ENCODE measurements at regions not wholly inside any gene's neighbourhood (a gene's known extent, or its start where the extent isn't known, plus 50 kb on each side); places are given as distances from the start of the nearest gene placed in this dataset.

- no peak for DNase-seq
Observed at GRCh38 chr5:148012801-148013200, 51.0 kb upstream of the SPINK5 start.

- no peak for DNase-seq
Observed at GRCh38 chr5:148011398-148012137, 52.2 kb upstream of the SPINK5 start.

- no peak for DNase-seq
Observed at GRCh38 chr5:148005788-148006520, 57.8 kb upstream of the SPINK5 start.

GRCh38 chr5:148003226-148003625 lies 60.6 kb upstream of the SPINK5 start:
- DNase-seq = no peak

- no peak for DNase-seq
Observed at GRCh38 chr5:148002451-148002850, 61.3 kb upstream of the SPINK5 start.

- no peak for DNase-seq
Observed at GRCh38 chr5:148000036-148000435, 63.7 kb upstream of the SPINK5 start.

- DNase-seq = no peak
Observed at GRCh38 chr5:147998704-147999103, 65.1 kb upstream of the SPINK5 start.

GRCh38 chr5:147997486-147997885 lies 66.3 kb upstream of the SPINK5 start:
- no peak for DNase-seq

GRCh38 chr5:147996379-147996778 lies 67.4 kb upstream of the SPINK5 start:
- no peak for DNase-seq

GRCh38 chr5:147995846-147996245 lies 67.9 kb upstream of the SPINK5 start:
- no peak for DNase-seq

GRCh38 chr5:147989994-147990393 lies 73.8 kb upstream of the SPINK5 start:
- DNase-seq = no peak

GRCh38 chr5:147989239-147989638 lies 74.5 kb upstream of the SPINK5 start:
- DNase-seq = no peak

- DNase-seq = no peak
Observed at GRCh38 chr5:147986134-147986757, 77.5 kb upstream of the SPINK5 start.

GRCh38 chr5:147985608-147986007 lies 78.2 kb upstream of the SPINK5 start:
- no peak for DNase-seq

GRCh38 chr5:147983742-147984141 lies 77.4 kb upstream of the C5orf46 start:
- no peak for DNase-seq

GRCh38 chr5:147981074-147981473 lies 74.7 kb upstream of the C5orf46 start:
- DNase-seq = no peak

- DNase-seq = no peak
Observed at GRCh38 chr5:147979761-147980160, 73.4 kb upstream of the C5orf46 start.

GRCh38 chr5:147972076-147972840 lies 65.9 kb upstream of the C5orf46 start:
- DNase-seq = peak; percentile 73

GRCh38 chr5:147971472-147971871 lies 65.1 kb upstream of the C5orf46 start:
- DNase-seq = peak; percentile 46

GRCh38 chr5:147968855-147969254 lies 62.5 kb upstream of the C5orf46 start:
- DNase-seq = no peak

GRCh38 chr5:147966829-147967228 lies 60.5 kb upstream of the C5orf46 start:
- no peak for DNase-seq

- no peak for DNase-seq
Observed at GRCh38 chr5:147966326-147966725, 60.0 kb upstream of the C5orf46 start.

GRCh38 chr5:147965715-147966114 lies 59.4 kb upstream of the C5orf46 start:
- DNase-seq = no peak

Measured in NCI-H1048 (cell line).